Esophagus squamous epithelium (tissue), 4 donors: ENCODE measurements at regions not wholly inside any gene's neighbourhood (a gene's known extent, or its start where the extent isn't known, plus 50 kb on each side); places are given as distances from the start of the nearest gene placed in this dataset.

Source experiments
- POLR2A ChIP-seq, 4 donors: fragments of 450-650 bp; IDR thresholded peaks; one replicate each; pipeline ENCODE4 v1.6.1; 2017; ENCODE audit warnings: antibody characterized with exemption in 4 of 4, mild to moderate bottlenecking in 4 of 4, moderate library complexity in 3 of 4
- TF ChIP-seq, protein P1 (sequence below), 6 experiments: fragments of 450-650 bp in 4 of 6; fragments of 200-600 bp in 2 of 6; sonication (generic) in 2 of 6; IDR thresholded peaks; one replicate each; pipeline ENCODE4 v1.5.1; 2016 to 2019; ENCODE audit warnings: antibody characterized with exemption in 6 of 6, mild to moderate bottlenecking in 4 of 6, moderate library complexity in 4 of 6

GRCh38 chr4:126182786-126183185 lies 868.0 kb downstream of the FAT4 start:
- TF ChIP-seq, protein P1, sequence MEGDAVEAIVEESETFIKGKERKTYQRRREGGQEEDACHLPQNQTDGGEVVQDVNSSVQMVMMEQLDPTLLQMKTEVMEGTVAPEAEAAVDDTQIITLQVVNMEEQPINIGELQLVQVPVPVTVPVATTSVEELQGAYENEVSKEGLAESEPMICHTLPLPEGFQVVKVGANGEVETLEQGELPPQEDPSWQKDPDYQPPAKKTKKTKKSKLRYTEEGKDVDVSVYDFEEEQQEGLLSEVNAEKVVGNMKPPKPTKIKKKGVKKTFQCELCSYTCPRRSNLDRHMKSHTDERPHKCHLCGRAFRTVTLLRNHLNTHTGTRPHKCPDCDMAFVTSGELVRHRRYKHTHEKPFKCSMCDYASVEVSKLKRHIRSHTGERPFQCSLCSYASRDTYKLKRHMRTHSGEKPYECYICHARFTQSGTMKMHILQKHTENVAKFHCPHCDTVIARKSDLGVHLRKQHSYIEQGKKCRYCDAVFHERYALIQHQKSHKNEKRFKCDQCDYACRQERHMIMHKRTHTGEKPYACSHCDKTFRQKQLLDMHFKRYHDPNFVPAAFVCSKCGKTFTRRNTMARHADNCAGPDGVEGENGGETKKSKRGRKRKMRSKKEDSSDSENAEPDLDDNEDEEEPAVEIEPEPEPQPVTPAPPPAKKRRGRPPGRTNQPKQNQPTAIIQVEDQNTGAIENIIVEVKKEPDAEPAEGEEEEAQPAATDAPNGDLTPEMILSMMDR (IDR thresholded peaks at IDR 0.05), result no peak
- TF ChIP-seq POLR2A (IDR thresholded peaks at IDR 0.05), result no peak
